ENCODE measurements at regions not wholly inside any gene's neighbourhood (a gene's known extent, or its start where the extent isn't known, plus 50 kb on each side); places are given as distances from the start of the nearest gene placed in this dataset.
"Not testable (repeated sequence)": the region's sequence is repeated elsewhere in the genome, so short reads cannot be mapped to it uniquely, and the experiment has no call there.

- no peak for DNase-seq
These were observed 1357.3 kb upstream of the CITED2 start for GRCh38 chr6:140731741-140732140.

GRCh38 chr6:140729521-140729920 is 1355.1 kb upstream of the CITED2 start:
- peak in 1 of 5 experiments; percentile 27 for DNase-seq

GRCh38 chr6:140718021-140718420 is 1343.6 kb upstream of the CITED2 start:
- DNase-seq, result no peak

- DNase-seq, result no peak
These were observed 1339.0 kb upstream of the CITED2 start for GRCh38 chr6:140713495-140713894.

GRCh38 chr6:140711019-140711613 is 1336.7 kb upstream of the CITED2 start:
- no peak for DNase-seq

- no peak for DNase-seq
These were observed 1334.0 kb upstream of the CITED2 start for GRCh38 chr6:140708441-140708840.

GRCh38 chr6:140704008-140704407 is 1329.6 kb upstream of the CITED2 start:
- DNase-seq, result not testable (repeated sequence)

- DNase-seq, result no peak
These were observed 1323.1 kb upstream of the CITED2 start for GRCh38 chr6:140697585-140697984.

- no peak for DNase-seq
These were observed 1310.5 kb upstream of the CITED2 start for GRCh38 chr6:140684776-140685550.

- no peak for DNase-seq
These were observed 1303.5 kb upstream of the CITED2 start for GRCh38 chr6:140677781-140678528.

- peak in 1 of 5 experiments; percentile 9 for DNase-seq
These were observed 1297.5 kb upstream of the CITED2 start for GRCh38 chr6:140671926-140672325.

GRCh38 chr6:140670021-140670420 is 1295.6 kb upstream of the CITED2 start:
- no peak for DNase-seq

GRCh38 chr6:140669321-140669720 is 1294.9 kb upstream of the CITED2 start:
- DNase-seq, result no peak

GRCh38 chr6:140663772-140664171 is 1289.3 kb upstream of the CITED2 start:
- DNase-seq, result no peak

- DNase-seq, result no peak
These were observed 1288.6 kb upstream of the CITED2 start for GRCh38 chr6:140663094-140663493.

GRCh38 chr6:140661691-140662090 is 1287.2 kb upstream of the CITED2 start:
- no peak for DNase-seq

- DNase-seq, result no peak
These were observed 1285.8 kb upstream of the CITED2 start for GRCh38 chr6:140660295-140660694.

- DNase-seq, result no peak
These were observed 1279.5 kb upstream of the CITED2 start for GRCh38 chr6:140653972-140654371.

GRCh38 chr6:140653506-140653905 is 1279.1 kb upstream of the CITED2 start:
- no peak for DNase-seq

- DNase-seq, result not testable (repeated sequence)
These were observed 1275.1 kb upstream of the CITED2 start for GRCh38 chr6:140649502-140649901.

GRCh38 chr6:140647322-140647721 is 1272.9 kb upstream of the CITED2 start:
- DNase-seq, result not testable (repeated sequence)

- no peak for DNase-seq
These were observed 1269.6 kb upstream of the CITED2 start for GRCh38 chr6:140644017-140644416.

- DNase-seq, result no peak
These were observed 1267.0 kb upstream of the CITED2 start for GRCh38 chr6:140641412-140641811.

Data from T-helper 2 cell (primary cell).